ENCODE measurements at regions not wholly inside any gene's neighbourhood (a gene's known extent, or its start where the extent isn't known, plus 50 kb on each side); places are given as distances from the start of the nearest gene placed in this dataset.
"Not testable (repeated sequence)": the region's sequence is repeated elsewhere in the genome, so short reads cannot be mapped to it uniquely, and the experiment has no call there.

- no peak for DNase-seq
Measured at GRCh38 chr4:23504083-23504482, 385.8 kb downstream of the PPARGC1A start.

GRCh38 chr4:23500894-23501449 is 388.9 kb downstream of the PPARGC1A start:
- no peak for DNase-seq

- DNase-seq = no peak
Measured at GRCh38 chr4:23485801-23486200, 404.0 kb downstream of the PPARGC1A start.

- no peak for DNase-seq
Measured at GRCh38 chr4:23484689-23485088, 405.2 kb downstream of the PPARGC1A start.

GRCh38 chr4:23483320-23483960 is 406.4 kb downstream of the PPARGC1A start:
- no peak for DNase-seq

- no peak for DNase-seq
Measured at GRCh38 chr4:23481566-23481965, 408.3 kb downstream of the PPARGC1A start.

- DNase-seq = no peak
Measured at GRCh38 chr4:23477905-23478304, 411.9 kb downstream of the PPARGC1A start.

DNA sequence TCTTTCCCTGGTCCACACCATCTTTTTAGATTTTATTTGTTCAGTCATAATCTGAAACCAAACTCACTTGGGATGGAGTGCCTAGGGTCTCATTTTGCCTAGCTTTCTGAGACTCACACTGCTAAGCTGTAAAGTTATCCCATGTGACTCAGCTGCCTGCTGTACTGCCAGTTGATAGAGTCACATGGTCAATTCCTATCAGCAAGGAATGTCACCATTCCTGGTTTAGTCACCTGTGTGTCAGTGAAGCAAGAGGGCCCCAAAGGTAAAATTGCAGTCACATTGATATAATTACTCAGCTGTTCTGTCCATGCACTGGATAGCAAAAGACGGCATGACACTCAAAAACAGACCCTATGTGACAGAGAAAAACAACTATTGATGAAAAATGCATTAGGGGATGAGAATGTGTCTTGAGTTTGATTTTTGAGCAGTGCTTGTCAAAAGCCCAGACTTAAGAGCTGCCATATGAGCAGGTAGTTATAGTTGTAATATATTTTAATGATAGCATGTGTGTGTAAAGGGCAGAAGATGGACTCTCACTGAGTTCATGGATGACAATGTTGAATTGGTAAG is 413.2 kb downstream of the PPARGC1A start:
- no peak for DNase-seq

DNA sequence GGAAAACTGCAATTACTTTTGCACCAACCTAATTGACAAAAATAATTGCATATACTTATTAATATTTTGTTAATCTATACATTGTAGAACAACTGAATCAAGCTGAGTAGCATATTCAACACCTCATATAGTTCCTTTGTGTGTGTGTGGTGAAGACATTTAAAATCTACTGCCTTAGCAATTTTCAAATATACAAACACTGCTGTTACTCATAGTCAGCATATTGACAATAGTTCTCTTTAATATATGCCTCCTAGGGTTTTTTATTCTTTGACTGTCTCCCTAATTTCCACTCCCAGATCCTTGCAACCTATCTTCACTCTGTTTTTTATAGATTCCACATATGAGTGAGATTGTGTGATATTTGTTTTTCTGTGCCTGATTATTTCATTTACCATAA is 426.8 kb downstream of the PPARGC1A start:
- DNase-seq = no peak

GRCh38 chr4:23458054-23458453 is 431.8 kb downstream of the PPARGC1A start:
- no peak for DNase-seq

DNA sequence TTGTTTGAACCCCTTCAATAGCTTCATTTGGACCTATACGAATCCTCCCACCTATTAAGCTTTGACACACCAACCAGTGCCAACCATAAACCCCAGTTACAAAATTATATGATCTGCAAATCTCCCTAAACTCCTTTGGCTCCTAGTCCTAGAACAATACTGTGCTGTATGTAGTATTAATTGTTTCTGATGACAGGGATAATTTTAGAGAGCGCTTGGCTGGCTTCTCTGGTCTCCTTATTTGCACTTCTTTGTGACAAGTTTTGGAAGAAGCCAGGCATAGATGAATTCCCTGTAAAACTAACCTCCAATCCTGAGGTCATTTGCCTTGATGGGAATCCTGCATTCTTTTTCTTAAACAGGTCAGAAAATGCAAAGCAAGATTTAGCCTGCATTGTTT is 433.0 kb downstream of the PPARGC1A start:
- no peak for DNase-seq

- no peak for DNase-seq
Measured at GRCh38 chr4:23455456-23456158, 434.2 kb downstream of the PPARGC1A start.

DNA sequence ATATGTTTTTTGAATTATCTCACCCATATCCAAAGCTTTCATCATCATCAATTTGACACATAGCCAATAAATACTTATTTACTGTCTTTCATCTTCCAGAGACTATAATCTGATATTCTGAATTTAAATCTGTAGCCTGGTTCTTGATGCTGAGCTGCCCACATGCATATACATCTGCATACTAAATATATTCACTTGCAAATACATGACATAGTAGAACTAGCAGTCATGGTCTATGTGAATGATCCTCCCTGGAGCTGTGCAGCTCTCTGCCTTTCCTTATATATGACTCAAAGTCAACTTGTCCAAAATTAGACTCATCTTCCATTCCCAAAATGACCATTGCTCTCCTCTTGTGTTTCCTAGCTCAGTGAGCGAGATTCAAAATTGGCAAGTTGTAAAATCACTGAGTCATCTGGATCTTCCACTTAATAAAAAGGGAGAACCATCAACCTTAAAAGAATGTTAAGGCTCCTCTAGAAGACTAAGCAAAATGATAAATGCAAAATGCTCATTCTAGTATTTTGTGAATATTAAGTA is 448.2 kb downstream of the PPARGC1A start:
- no peak for DNase-seq

- no peak for DNase-seq
Measured at GRCh38 chr4:23438764-23439163, 451.1 kb downstream of the PPARGC1A start.

GRCh38 chr4:23429497-23429896 is 460.4 kb downstream of the PPARGC1A start:
- DNase-seq = no peak

DNA sequence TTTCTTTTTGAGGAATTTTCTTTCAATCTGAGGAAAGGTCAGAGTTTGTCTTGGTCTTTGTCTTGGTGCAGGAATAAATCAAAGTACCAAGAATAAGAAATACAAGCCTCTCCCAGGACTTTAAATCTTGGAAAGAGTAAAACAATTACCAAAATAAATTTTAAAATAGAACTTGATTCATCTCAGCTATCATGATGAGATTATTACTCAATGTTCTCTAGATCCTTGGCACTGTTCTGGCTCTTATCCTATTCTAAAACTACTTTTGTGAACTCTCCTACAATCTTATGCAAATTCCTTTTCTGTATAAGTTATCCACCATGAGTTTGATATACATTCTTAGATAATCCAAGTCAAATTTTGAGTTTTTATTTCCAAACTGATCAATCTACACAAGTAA is 464.3 kb downstream of the PPARGC1A start:
- no peak for DNase-seq

DNA sequence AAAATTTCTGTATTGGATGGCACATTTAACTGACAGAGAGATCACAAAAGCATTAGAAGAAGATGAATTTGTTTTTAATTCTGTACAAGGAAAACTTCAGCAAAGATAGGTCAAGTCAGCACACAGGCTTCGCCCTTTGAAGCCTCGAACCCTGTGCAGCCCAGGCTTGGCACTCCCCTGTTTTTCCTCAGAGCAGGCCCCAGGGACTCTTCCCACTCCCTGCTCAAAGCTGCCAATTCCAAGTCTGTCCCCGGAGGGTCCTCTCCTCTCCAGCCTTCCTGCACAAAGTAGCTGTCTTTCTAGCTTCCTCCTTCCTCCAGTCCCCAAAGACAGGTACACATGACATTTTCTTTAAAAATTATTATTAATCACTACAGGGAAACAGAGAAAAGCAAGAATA is 466.3 kb downstream of the PPARGC1A start:
- DNase-seq = no peak

DNA sequence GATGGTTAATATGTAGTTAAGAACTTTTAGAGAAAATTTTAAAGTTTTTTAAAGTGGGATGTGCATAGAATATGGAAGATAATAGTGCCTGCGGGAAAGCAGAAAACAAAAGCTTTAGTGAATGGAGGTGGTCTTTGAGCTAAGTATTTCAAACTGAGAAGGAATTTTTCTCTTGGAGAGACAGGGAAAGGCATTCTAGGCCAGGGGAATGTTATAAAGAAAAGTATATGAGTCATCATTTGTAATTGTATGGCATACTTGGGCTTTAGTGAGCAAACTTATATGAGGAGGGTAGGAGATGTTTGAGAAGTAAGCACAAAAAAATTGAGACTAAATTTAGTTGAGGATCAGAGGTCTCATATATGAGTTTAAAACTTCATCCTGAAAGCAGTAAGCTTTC is 467.0 kb downstream of the PPARGC1A start:
- DNase-seq = no peak

- DNase-seq = no peak
Measured at GRCh38 chr4:23413631-23414030, 476.2 kb downstream of the PPARGC1A start.

DNA sequence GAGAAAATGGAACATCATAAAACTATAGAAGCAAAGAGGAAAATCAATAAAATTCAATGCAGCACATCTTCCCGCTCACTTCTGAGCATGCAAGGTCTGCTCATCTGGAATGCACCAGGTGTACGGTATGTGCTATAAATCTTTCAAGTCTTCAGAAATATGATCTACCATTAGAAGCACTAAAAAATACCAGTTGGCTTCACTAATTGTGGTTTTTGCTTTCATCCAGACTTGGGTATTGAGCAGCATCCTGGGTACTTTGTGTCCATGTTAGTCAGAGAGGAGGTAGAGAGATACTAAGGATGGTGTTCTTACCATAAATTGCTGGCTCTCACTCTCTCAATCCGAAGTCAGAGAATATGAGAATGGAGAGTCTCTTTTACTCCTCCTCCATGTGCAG is 477.1 kb downstream of the PPARGC1A start:
- DNase-seq = no peak

DNA sequence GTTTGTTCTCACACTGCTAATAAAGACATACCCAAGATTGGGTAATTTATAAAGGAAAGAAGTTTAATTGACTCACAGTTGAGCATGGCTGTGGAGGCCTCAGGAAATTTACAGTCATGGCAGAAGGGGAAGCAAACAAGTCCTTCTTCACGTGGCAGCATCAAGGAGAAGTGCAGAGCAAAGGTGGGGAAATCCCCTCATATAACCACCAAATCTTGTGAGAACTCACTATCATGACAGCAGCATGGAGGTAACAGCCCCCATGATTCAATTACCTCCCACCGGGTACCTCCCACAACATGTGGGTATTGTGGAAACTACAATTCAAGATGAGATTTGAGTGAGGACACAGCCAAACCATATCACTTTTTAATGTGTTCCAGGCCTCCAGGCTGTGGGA is 480.9 kb downstream of the PPARGC1A start:
- DNase-seq = not testable (repeated sequence)

DNA sequence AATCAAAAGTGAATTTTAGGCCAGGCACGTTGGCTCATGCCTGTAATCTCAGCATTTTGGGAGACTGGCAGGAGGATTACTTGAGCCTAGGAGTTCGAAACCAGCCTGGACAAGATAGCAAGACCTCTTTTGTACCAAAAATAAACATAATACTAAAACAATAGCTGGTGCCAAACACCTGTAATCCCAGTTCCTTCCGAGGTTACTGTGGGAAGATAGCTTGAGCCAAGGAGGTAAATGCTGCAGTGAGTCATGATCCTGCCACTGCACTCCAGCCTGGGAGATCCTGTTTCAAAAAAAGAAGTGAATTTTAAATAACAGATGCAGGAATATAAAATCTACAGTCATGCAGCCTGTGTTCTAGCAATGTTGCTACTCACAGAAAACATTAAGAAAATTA is 488.3 kb downstream of the PPARGC1A start:
- DNase-seq = no peak

DNA sequence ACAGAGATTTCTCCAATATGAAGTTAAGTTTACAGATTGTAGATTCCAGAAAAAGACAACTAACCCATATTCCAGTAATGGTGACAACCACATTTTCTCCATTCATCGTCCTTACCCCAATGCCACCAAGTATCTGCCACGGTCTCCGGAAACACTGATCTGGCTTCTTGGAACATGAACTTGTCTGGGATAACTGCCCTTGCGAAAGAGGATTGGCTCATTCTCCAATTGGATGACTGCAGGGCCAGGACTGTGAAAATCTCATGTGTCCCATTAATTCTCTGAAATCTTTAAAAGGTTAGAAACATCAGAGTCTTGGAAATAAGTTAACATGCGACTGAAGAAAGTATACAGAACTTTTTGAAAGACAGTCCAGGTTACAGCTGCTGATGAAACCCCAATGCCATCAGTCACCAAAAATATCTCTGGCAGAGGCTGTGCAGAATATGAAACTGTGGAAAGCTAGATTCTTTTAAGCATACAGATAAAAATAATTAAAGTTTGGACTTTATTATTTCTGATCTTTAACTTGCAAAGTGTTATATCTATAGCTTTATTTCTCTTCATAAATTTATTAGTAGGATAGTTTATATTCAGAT is 496.9 kb downstream of the PPARGC1A start:
- no peak for DNase-seq

- no peak for DNase-seq
Measured at GRCh38 chr4:23390246-23390645, 499.6 kb downstream of the PPARGC1A start.

Measured in CD4-positive, alpha-beta T cell treated with Interleukin-21 for 1 hour (primary cell).